Neural progenitor cell (in vitro differentiated cells): ENCODE measurements at regions not wholly inside any gene's neighbourhood (a gene's known extent, or its start where the extent isn't known, plus 50 kb on each side); places are given as distances from the start of the nearest gene placed in this dataset.

ENCODE experiments used
- DNase-seq: peaks from one replicate; pipeline ENCODE4 v3.0.0-alpha.2; 2016; ENCODE audit warnings: low spot score
- H2AFZ ChIP-seq: fragments of 200-600 bp; sonication (generic); replicated peaks from 2 replicates; pipeline ENCODE4 v1.6.1; 2016; ENCODE audit warnings: antibody characterized with exemption
- H3F3A ChIP-seq: fragments of 200-600 bp; sonication (generic); 2 replicates; pipeline ENCODE4 v1.6.1; 2016; ENCODE audit warnings: antibody characterized with exemption, low read depth
- H3K27ac ChIP-seq: fragments of 200-600 bp; sonication (generic); 2 replicates; pipeline ENCODE4 v1.5.1; 2016; ENCODE audit warnings: mild to moderate bottlenecking
- H3K27me3 ChIP-seq: fragments of 200-600 bp; sonication (generic); 2 replicates; pipeline ENCODE4 v1.6.1; 2016; ENCODE audit warnings: mild to moderate bottlenecking, moderate library complexity
- H3K36me3 ChIP-seq: fragments of 200-600 bp; sonication (generic); 2 replicates; pipeline ENCODE4 v1.5.1; 2016
- H3K4me1 ChIP-seq: fragments of 200-600 bp; sonication (generic); 2 replicates; pipeline ENCODE4 v1.6.1; 2016; ENCODE audit warnings: mixed run types
- H3K4me2 ChIP-seq: fragments of 200-600 bp; sonication (generic); 2 replicates; pipeline ENCODE4 v1.6.1; 2016
- H3K4me3 ChIP-seq: fragments of 200-600 bp; sonication (generic); 2 replicates; pipeline ENCODE4 v1.5.1; 2016
- H3K79me2 ChIP-seq: fragments of 200-600 bp; sonication (generic); 2 replicates; pipeline ENCODE4 v1.6.1; 2016; ENCODE audit warnings: low read depth
- H3K9ac ChIP-seq: fragments of 200-600 bp; sonication (generic); 2 replicates; pipeline ENCODE4 v1.6.1; 2016
- H3K9me3 ChIP-seq: fragments of 200-600 bp; sonication (generic); 2 replicates; pipeline ENCODE4 v1.5.1; 2016; ENCODE audit warnings: low read depth
- H4K20me1 ChIP-seq: fragments of 200-600 bp; sonication (generic); 2 replicates; pipeline ENCODE4 v1.6.1; 2016; ENCODE audit warnings: low read depth
- H3K27ac Mint-ChIP-seq: 3 replicates; pipeline ENCODE4 v1.8.0; 2021; ENCODE audit warnings: mixed read lengths
- H3K27me3 Mint-ChIP-seq: 2 replicates; pipeline ENCODE4 v1.8.0; 2022; ENCODE audit warnings: low read depth, mild to moderate bottlenecking, inconsistent platforms, moderate library complexity, mixed read lengths; ENCODE audit not compliant: insufficient read depth
- H3K36me3 Mint-ChIP-seq: 3 replicates; pipeline ENCODE4 v1.8.0; 2021; ENCODE audit warnings: mixed read lengths
- H3K4me1 Mint-ChIP-seq: 3 replicates; pipeline ENCODE4 v1.8.0; 2021; ENCODE audit warnings: mixed read lengths
- H3K4me3 Mint-ChIP-seq: 3 replicates; pipeline ENCODE4 v1.8.0; 2021; ENCODE audit warnings: mild to moderate bottlenecking, moderate library complexity, mixed read lengths
- H3K9me3 Mint-ChIP-seq: 3 replicates; pipeline ENCODE4 v1.8.0; 2020; ENCODE audit warnings: mixed read lengths
- EZH2 ChIP-seq: fragments of 200-600 bp; sonication (generic); IDR thresholded peaks from 2 replicates; pipeline ENCODE4 v1.6.1; 2017; ENCODE audit warnings: antibody characterized with exemption, mild to moderate bottlenecking, moderate library complexity
- EZH2phosphoT487 ChIP-seq: fragments of 200-600 bp; sonication (generic); IDR thresholded peaks from 2 replicates; pipeline ENCODE4 v1.6.1; 2017; ENCODE audit warnings: antibody characterized with exemption
- TF ChIP-seq, protein P1 (sequence below): fragments of 200-600 bp; sonication (generic); IDR thresholded peaks from 2 replicates; pipeline ENCODE4 v1.5.1; 2017; ENCODE audit warnings: antibody characterized with exemption, mild to moderate bottlenecking

DNA sequence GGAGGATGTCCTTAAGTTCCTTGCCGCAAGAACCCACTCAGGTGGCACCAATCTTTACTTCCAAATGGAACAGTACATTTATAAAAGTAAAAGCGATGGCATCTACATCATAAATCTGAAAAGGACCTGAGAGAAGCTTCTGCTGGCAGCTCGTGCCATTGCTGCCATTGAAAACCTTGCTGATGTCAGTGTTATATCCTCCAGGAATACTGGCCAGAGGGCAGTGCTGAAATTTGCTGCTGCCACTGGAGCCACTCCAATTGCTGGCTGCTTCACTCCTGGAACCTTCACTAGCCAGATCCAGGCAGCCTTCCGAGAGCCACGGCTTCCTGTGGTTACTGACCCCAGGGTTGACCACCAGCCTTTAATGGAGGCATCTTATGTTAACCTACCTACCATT is 191.7 kb downstream of the TRIM27 start:
- Mint-ChIP-seq H3K36me3 (peaks cover 3% of the 10 kb centered on the region), H3K27me3 (peaks cover 78% of the 10 kb centered on the region), H3K27ac (no peak overlapping the region), H3K4me1 (peaks cover 12% of the 10 kb centered on the region), H3K9me3 (peaks cover 19% of the 10 kb centered on the region), H3K4me3 (no peak overlapping the region)
- Histone ChIP-seq H4K20me1 (no peaks in the 10 kb centered on the region), H3K27me3 (peaks cover 93% of the 10 kb centered on the region), H3K36me3 (no peaks in the 10 kb centered on the region), H3K79me2 (no peaks in the 10 kb centered on the region), H3K9ac (no peak overlapping the region), H3K4me3 (no peak overlapping the region), H3K27ac (no peak overlapping the region), H2AFZ (no peak overlapping the region), H3K4me1 (peaks cover 11% of the 10 kb centered on the region), H3F3A (peaks cover 24% of the 10 kb centered on the region), H3K4me2 (no peak overlapping the region), H3K9me3 (no peaks in the 10 kb centered on the region)
- TF ChIP-seq EZH2phosphoT487 (no peak), EZH2 (no peak)
- TF ChIP-seq, protein P1, sequence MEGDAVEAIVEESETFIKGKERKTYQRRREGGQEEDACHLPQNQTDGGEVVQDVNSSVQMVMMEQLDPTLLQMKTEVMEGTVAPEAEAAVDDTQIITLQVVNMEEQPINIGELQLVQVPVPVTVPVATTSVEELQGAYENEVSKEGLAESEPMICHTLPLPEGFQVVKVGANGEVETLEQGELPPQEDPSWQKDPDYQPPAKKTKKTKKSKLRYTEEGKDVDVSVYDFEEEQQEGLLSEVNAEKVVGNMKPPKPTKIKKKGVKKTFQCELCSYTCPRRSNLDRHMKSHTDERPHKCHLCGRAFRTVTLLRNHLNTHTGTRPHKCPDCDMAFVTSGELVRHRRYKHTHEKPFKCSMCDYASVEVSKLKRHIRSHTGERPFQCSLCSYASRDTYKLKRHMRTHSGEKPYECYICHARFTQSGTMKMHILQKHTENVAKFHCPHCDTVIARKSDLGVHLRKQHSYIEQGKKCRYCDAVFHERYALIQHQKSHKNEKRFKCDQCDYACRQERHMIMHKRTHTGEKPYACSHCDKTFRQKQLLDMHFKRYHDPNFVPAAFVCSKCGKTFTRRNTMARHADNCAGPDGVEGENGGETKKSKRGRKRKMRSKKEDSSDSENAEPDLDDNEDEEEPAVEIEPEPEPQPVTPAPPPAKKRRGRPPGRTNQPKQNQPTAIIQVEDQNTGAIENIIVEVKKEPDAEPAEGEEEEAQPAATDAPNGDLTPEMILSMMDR = no peak
- DNase-seq = no peak

- H3K9ac ChIP-seq = no peak overlapping the region
- no peaks in the 10 kb centered on the region for H4K20me1 ChIP-seq
- no peak overlapping the region for H3K4me3 ChIP-seq
- H2AFZ ChIP-seq = no peak overlapping the region
- H3F3A ChIP-seq = peaks cover 26% of the 10 kb centered on the region
- Mint-ChIP-seq H3K36me3 (no peaks in the 10 kb centered on the region), H3K4me3 (no peak overlapping the region), H3K9me3 (peaks cover 27% of the 10 kb centered on the region), H3K27me3 (peaks cover 86% of the 10 kb centered on the region), H3K4me1 (peaks cover 6% of the 10 kb centered on the region), H3K27ac (no peak overlapping the region)
- no peak overlapping the region for H3K4me2 ChIP-seq
- no peak overlapping the region for H3K27ac ChIP-seq
- H3K9me3 ChIP-seq = no peaks in the 10 kb centered on the region
- no peaks in the 10 kb centered on the region for H3K36me3 ChIP-seq
- H3K79me2 ChIP-seq = no peaks in the 10 kb centered on the region
- H3K4me1 ChIP-seq = peaks cover 11% of the 10 kb centered on the region
- DNase-seq = no peak
- TF ChIP-seq EZH2phosphoT487 = peak; percentile 14
- TF ChIP-seq, protein P1 = no peak
- H3K27me3 ChIP-seq = peaks cover 100% of the 10 kb centered on the region
These were observed 189.3 kb downstream of the TRIM27 start for GRCh38 chr6:28734443-28734959.

GRCh38 chr6:28736121-28736520 is 187.7 kb downstream of the TRIM27 start:
- peaks cover 100% of the 10 kb centered on the region for H3K27me3 ChIP-seq
- DNase-seq = no peak
- H3K4me3 ChIP-seq = no peak overlapping the region
- H3K9me3 ChIP-seq = no peaks in the 10 kb centered on the region
- Mint-ChIP-seq H3K36me3 (no peaks in the 10 kb centered on the region), H3K27ac (no peak overlapping the region), H3K27me3 (peaks cover 75% of the 10 kb centered on the region), H3K9me3 (peaks cover 27% of the 10 kb centered on the region), H3K4me3 (peak overlapping the region; percentile 17), H3K4me1 (no peaks in the 10 kb centered on the region)
- H3K9ac ChIP-seq = no peak overlapping the region
- H2AFZ ChIP-seq = no peak overlapping the region
- H3K36me3 ChIP-seq = no peaks in the 10 kb centered on the region
- H3K79me2 ChIP-seq = no peaks in the 10 kb centered on the region
- TF ChIP-seq, protein P1 = no peak
- no peak for TF ChIP-seq EZH2
- no peak for TF ChIP-seq EZH2phosphoT487
- H4K20me1 ChIP-seq = no peaks in the 10 kb centered on the region
- no peak overlapping the region for H3K4me2 ChIP-seq
- peaks cover 6% of the 10 kb centered on the region for H3K4me1 ChIP-seq
- no peak overlapping the region for H3K27ac ChIP-seq
- H3F3A ChIP-seq = peaks cover 22% of the 10 kb centered on the region
